WERI-Rb-1 (cell line): ENCODE measurements at regions not wholly inside any gene's neighbourhood (a gene's known extent, or its start where the extent isn't known, plus 50 kb on each side); places are given as distances from the start of the nearest gene placed in this dataset.

Experiments used
- DNase-seq: peaks from one replicate; pipeline ENCODE4 v3.0.0-alpha.2; 2020
- H3K27ac ChIP-seq: fragments of 250-450 bp; sonication (Bioruptor Pico); 2 replicates; pipeline ENCODE4 v1.5.1; 2020; ENCODE audit warnings: mild to moderate bottlenecking, moderate library complexity
- H3K27me3 ChIP-seq: fragments of 250-450 bp; sonication (Bioruptor Pico); 2 replicates; pipeline ENCODE4 v1.5.1; 2021; ENCODE audit warnings: mild to moderate bottlenecking, low read depth, moderate library complexity; ENCODE audit not compliant: insufficient read depth, severe bottlenecking
- H3K36me3 ChIP-seq: fragments of 250-450 bp; sonication (Bioruptor Pico); 2 replicates; pipeline ENCODE4 v1.5.1; 2020; ENCODE audit warnings: mild to moderate bottlenecking, moderate library complexity
- H3K4me3 ChIP-seq: 2 replicates; pipeline ENCODE4 v1.5.1; 2011; ENCODE audit warnings: low read depth, mild to moderate bottlenecking, control low read depth, low read length
- H3K9me3 ChIP-seq: fragments of 250-450 bp; sonication (Bioruptor Pico); 2 replicates; pipeline ENCODE4 v1.5.1; 2021; ENCODE audit warnings: mild to moderate bottlenecking, moderate library complexity; ENCODE audit not compliant: severe bottlenecking
- CTCF ChIP-seq: IDR thresholded peaks from 2 replicates; pipeline ENCODE4 v1.5.1; 2011; ENCODE audit warnings: low read depth, mild to moderate bottlenecking, control low read depth, inconsistent platforms, low read length

GRCh38 chr3:99322551-99322950, 315.8 kb upstream of the COL8A1 start:
- Histone ChIP-seq H3K36me3 (no peaks in the 10 kb centered on the region), H3K27ac (no peak overlapping the region), H3K4me3 (no peak overlapping the region), H3K9me3 (no peaks in the 10 kb centered on the region), H3K27me3 (peaks cover 7% of the 10 kb centered on the region)
- TF ChIP-seq CTCF = no peak
- no peak for DNase-seq

- no peak overlapping the region for H3K4me3 ChIP-seq
- TF ChIP-seq CTCF = no peak
- no peak for DNase-seq
- H3K27ac ChIP-seq = no peak overlapping the region
- peaks cover 7% of the 10 kb centered on the region for H3K27me3 ChIP-seq
- no peaks in the 10 kb centered on the region for H3K9me3 ChIP-seq
- H3K36me3 ChIP-seq = no peaks in the 10 kb centered on the region
Observed at GRCh38 chr3:99321261-99321660, 317.1 kb upstream of the COL8A1 start.

GRCh38 chr3:99319961-99320360, 318.4 kb upstream of the COL8A1 start:
- no peaks in the 10 kb centered on the region for H3K36me3 ChIP-seq
- no peak for TF ChIP-seq CTCF
- H3K27me3 ChIP-seq = peaks cover 5% of the 10 kb centered on the region
- no peaks in the 10 kb centered on the region for H3K9me3 ChIP-seq
- no peak for DNase-seq
- no peak overlapping the region for H3K4me3 ChIP-seq
- H3K27ac ChIP-seq = no peak overlapping the region

DNA sequence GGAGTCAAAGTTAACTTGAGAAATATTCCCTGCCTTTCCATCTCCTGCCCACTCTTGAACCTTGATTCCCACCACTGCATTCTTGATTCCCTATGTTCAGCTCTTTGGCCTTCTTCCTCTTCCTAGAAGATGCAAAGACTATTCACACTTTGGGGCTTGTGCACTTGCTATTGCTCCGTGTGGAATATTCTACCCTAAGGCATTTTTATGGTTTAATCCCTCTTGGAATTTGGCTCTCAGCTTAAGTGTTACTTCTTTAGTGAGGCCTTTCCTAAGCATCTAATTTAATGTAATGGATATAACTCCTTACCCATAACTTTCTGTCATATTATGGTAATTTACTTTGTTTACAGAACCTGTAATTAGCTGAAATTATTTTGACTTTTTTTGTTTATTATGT, 318.9 kb upstream of the COL8A1 start:
- no peak for TF ChIP-seq CTCF
- Histone ChIP-seq H3K36me3 (no peaks in the 10 kb centered on the region), H3K9me3 (no peaks in the 10 kb centered on the region), H3K27me3 (peaks cover 4% of the 10 kb centered on the region), H3K27ac (no peak overlapping the region), H3K4me3 (no peak overlapping the region)
- no peak for DNase-seq

DNA sequence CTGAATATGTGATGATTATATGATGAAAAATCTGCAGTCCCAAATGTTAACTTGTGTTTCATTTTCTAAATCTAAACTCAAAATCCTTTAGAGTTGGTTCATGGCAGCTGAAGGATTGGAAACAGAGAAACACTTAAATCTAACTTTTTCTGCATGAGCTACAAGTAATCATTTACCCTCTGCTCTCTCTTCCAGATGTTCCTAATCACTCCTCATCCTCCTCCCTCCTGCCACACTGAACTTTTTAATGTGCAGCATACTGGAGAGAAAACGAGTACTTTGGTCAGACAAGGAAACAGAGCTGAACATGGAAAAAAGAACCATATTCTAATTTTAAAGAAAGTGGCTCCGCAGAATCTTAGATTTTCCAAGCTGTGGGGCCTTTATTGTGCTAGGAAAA, 321.2 kb upstream of the COL8A1 start:
- TF ChIP-seq CTCF = no peak

DNA sequence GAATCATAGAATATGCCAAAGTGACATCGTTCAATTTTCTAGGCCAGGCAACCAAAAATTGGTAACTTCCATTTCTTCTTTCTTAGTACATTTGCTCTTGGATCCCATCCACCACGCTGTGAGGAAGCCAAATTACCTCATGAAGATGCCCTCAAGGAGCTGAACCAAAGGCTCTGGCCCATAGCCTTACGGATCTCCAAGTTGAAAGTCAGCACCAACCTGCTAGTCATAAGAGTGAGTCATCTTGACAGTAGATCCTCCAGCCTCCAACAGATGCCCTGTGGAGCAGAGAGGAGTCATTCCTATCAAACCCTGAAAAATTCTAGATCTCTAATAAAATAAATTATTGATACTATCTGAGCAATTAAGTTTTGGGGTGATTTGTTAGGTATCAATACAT, 322.5 kb upstream of the COL8A1 start:
- Histone ChIP-seq H3K27me3 (peaks cover 4% of the 10 kb centered on the region), H3K27ac (no peak overlapping the region), H3K36me3 (no peaks in the 10 kb centered on the region), H3K4me3 (no peak overlapping the region), H3K9me3 (no peaks in the 10 kb centered on the region)
- no peak for TF ChIP-seq CTCF
- DNase-seq = no peak

More for the DNA sequence above, 321.2 kb upstream of the COL8A1 start:
- no peak for DNase-seq
- Histone ChIP-seq H3K9me3 (no peaks in the 10 kb centered on the region), H3K27ac (no peak overlapping the region), H3K4me3 (no peak overlapping the region), H3K36me3 (no peaks in the 10 kb centered on the region), H3K27me3 (peaks cover 4% of the 10 kb centered on the region)
